ENCODE measurements at regions not wholly inside any gene's neighbourhood (a gene's known extent, or its start where the extent isn't known, plus 50 kb on each side); places are given as distances from the start of the nearest gene placed in this dataset.

GRCh38 chrX:28085653-28086052 lies 104.4 kb upstream of the DCAF8L1 start:
- in situ Hi-C loops (cut with MboI; ENCODE audit: low sequenced_read_pairs, unreplicated experiment) = no loop called here
- TF ChIP-seq CTCF (IDR thresholded peaks at IDR 0.05; ENCODE audit: borderline replicate concordance, control extremely low read depth, extremely low read depth, insufficient read depth, missing control alignments) = no peak
- no peak for DNase-seq (ENCODE audit: low spot score)

- no peak for TF ChIP-seq CTCF (IDR thresholded peaks at IDR 0.05; ENCODE audit: borderline replicate concordance, control extremely low read depth, extremely low read depth, insufficient read depth, missing control alignments)
- DNase-seq (ENCODE audit: low spot score) = no peak
- in situ Hi-C loops (cut with MboI; ENCODE audit: low sequenced_read_pairs, unreplicated experiment) = no loop called here
These were observed 77.7 kb upstream of the DCAF8L1 start for GRCh38 chrX:28058901-28059300.

- no peak for TF ChIP-seq CTCF (IDR thresholded peaks at IDR 0.05; ENCODE audit: borderline replicate concordance, control extremely low read depth, extremely low read depth, insufficient read depth, missing control alignments)
- in situ Hi-C loops (cut with MboI; ENCODE audit: low sequenced_read_pairs, unreplicated experiment) = no loop called here
- no peak for DNase-seq (ENCODE audit: low spot score)
These were observed 61.7 kb upstream of the DCAF8L1 start for GRCh38 chrX:28042826-28043564.

GRCh38 chrX:28042260-28042659 lies 61.0 kb upstream of the DCAF8L1 start:
- no peak for DNase-seq (ENCODE audit: low spot score)
- in situ Hi-C loops (cut with MboI; ENCODE audit: low sequenced_read_pairs, unreplicated experiment) = no loop called here
- TF ChIP-seq CTCF (IDR thresholded peaks at IDR 0.05; ENCODE audit: borderline replicate concordance, control extremely low read depth, extremely low read depth, insufficient read depth, missing control alignments) = no peak

- DNase-seq (ENCODE audit: low spot score) = no peak
- no peak for TF ChIP-seq CTCF (IDR thresholded peaks at IDR 0.05; ENCODE audit: borderline replicate concordance, control extremely low read depth, extremely low read depth, insufficient read depth, missing control alignments)
- in situ Hi-C loops (cut with MboI; ENCODE audit: low sequenced_read_pairs, unreplicated experiment) = no loop called here
These were observed 58.0 kb upstream of the DCAF8L1 start for GRCh38 chrX:28039258-28039657.
